HUES48 (cell line): ENCODE measurements at regions not wholly inside any gene's neighbourhood (a gene's known extent, or its start where the extent isn't known, plus 50 kb on each side); places are given as distances from the start of the nearest gene placed in this dataset.
"Not testable (repeated sequence)": the region's sequence is repeated elsewhere in the genome, so short reads cannot be mapped to it uniquely, and the experiment has no call there.

ENCODE experiments used
- H3K27ac ChIP-seq: one replicate; pipeline ENCODE4 v1.7.0; 2013; ENCODE audit warnings: low read depth, low read length, inconsistent platforms
- H3K27me3 ChIP-seq: 2 replicates; pipeline ENCODE4 v1.6.1; 2013; ENCODE audit warnings: mild to moderate bottlenecking, low read length; ENCODE audit not compliant: control insufficient read depth, insufficient read depth
- H3K36me3 ChIP-seq: 2 replicates; pipeline ENCODE4 v1.6.1; 2013; ENCODE audit warnings: low read length; ENCODE audit not compliant: control insufficient read depth, insufficient read depth
- H3K4me1 ChIP-seq: 2 replicates; pipeline ENCODE4 v1.6.1; 2013; ENCODE audit warnings: mild to moderate bottlenecking, low read length; ENCODE audit not compliant: control insufficient read depth, insufficient read depth
- H3K4me3 ChIP-seq: 2 replicates; pipeline ENCODE4 v1.5.1; 2013; ENCODE audit warnings: mild to moderate bottlenecking, low read depth, low read length
- H3K9ac ChIP-seq: 2 replicates; pipeline ENCODE4 v1.6.1; 2013; ENCODE audit warnings: mild to moderate bottlenecking, low read depth, low read length, moderate library complexity
- H3K9me3 ChIP-seq: 2 replicates; pipeline ENCODE4 v1.6.1; 2013; ENCODE audit warnings: low read length; ENCODE audit not compliant: control insufficient read depth, insufficient read depth

DNA sequence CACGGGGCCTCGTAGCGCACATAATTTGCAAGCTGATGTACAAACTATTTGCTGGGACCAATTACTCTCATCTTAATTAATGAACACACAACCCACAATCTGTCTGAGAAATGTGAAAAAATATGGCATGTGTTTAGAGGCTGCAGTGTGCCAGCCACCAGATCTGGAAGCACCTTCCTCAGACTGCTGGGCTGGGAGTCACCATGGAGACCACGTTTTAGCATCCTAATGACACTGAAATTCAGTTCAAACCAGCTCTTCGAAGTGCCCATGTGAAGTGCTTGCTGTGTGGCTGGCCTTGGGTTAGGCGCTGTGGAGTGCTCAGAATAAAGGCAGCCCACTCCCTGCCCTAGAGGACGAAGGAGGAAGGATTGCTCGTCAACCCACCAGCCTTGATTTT lies 482.4 kb downstream of the OMA1 start:
- Histone ChIP-seq H3K9ac (no peak overlapping the region), H3K27ac (no peak overlapping the region), H3K4me3 (no peak overlapping the region), H3K9me3 (no peaks in the 10 kb centered on the region), H3K4me1 (peaks cover 12% of the 10 kb centered on the region; the same call in 1 of the 2 replicates), H3K27me3 (no peaks in the 10 kb centered on the region), H3K36me3 (no peaks in the 10 kb centered on the region)

DNA sequence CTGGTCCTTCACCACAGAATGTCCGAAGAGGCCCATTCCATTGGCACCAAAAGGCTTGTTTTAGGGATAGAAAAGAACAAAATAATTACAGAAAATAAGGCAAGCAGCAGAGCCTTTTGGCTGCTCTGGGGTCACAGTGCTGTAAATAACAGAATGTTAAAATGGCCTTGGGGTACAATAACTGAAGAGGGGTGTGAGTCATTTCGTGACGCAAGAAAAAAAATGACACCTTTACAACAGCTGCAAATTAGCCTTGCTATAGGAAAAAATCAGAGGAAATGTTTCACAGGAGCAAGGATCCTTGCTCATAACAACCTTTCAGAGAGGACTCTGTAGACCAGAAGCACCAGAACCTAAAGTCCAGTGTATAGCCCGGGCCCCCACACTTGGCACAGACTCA lies 483.4 kb downstream of the OMA1 start:
- Histone ChIP-seq H3K4me1 (peaks cover 12% of the 10 kb centered on the region; the same call in 1 of the 2 replicates), H3K9ac (no peak overlapping the region), H3K27me3 (no peaks in the 10 kb centered on the region), H3K9me3 (no peaks in the 10 kb centered on the region), H3K4me3 (no peak overlapping the region), H3K27ac (no peak overlapping the region), H3K36me3 (no peaks in the 10 kb centered on the region)

DNA sequence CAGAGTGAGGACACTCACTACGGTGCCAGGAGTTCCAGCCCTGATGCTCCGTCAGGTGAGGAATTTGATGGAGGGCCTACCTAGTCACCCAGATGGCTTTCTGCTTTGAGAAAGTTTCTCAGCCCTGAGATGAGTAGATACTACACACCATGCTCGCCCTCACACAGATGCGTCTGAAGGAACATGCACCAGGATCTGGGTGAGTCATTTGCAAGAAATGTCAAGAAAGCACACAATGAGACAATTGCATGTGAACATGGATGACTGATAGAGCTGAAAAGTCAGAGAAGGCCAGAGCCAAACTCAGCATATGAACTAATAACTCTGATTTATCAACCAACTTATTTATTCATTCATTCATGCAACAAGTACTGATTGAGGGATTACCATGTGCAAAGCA lies 483.9 kb downstream of the OMA1 start:
- Histone ChIP-seq H3K9me3 (no peaks in the 10 kb centered on the region), H3K27me3 (no peaks in the 10 kb centered on the region), H3K4me1 (peaks cover 12% of the 10 kb centered on the region; the same call in 1 of the 2 replicates)

DNA sequence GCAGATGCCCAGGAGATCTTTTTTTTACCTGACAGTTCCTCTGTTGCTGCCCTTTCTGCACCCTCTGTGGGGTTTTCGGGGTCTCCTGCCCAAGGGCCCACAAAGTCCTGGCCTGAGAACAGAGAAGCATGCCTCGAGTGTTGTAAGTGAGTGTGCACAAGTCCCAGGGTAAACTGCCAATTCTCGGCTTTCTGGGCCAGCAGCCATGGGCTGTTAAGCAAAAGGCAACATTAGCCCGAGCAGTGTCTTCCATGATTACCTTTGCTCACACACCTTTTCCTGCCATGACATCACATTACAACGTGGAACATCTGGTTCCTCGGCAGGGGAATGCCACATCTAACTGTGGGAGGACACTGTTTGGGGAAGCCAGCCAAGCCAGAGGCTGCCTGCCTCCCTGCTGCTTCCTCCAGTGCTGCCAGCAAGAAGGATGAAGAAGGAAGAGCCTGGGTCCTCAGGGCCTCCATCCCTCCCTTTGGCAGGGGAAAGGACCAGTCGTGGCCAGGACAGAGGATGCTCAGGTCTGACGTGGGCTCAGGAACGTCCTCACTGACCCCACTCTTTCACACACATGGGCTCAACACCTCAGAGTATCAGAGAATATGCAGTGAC lies 485.9 kb downstream of the OMA1 start:
- Histone ChIP-seq H3K27ac (no peak overlapping the region), H3K27me3 (no peaks in the 10 kb centered on the region), H3K9me3 (no peaks in the 10 kb centered on the region), H3K9ac (no peak overlapping the region), H3K4me3 (no peak overlapping the region), H3K36me3 (no peaks in the 10 kb centered on the region), H3K4me1 (0 out of 2 replicates have a peak, but pooled peaks cover 4% of the 10 kb centered on the region)

More for the DNA sequence above, 483.9 kb downstream of the OMA1 start:
- Histone ChIP-seq H3K9ac (no peak overlapping the region), H3K27ac (no peak overlapping the region), H3K36me3 (no peaks in the 10 kb centered on the region), H3K4me3 (no peak overlapping the region)

DNA sequence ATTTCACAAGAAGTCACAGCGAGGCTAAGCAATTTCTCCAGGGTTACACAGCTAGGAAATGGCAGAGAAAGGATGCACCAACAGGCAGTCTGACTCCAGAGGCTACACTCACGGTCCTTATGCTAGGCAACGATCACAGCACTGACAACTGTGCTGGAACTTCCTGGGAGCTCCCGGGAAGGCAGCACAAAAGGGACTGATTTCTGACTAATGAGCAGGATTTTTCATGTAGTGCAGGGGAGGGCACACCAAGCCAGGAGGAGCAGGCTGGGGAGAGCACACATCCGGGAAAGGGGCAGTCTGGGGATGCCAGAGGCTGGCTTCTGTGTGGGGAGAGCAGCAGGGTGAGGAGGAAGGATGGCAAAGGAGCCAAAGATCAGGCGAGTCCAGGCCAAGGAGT lies 486.7 kb downstream of the OMA1 start:
- no peaks in the 10 kb centered on the region for H3K9me3 ChIP-seq
- H3K27me3 ChIP-seq, result no peaks in the 10 kb centered on the region
- H3K27ac ChIP-seq, result no peak overlapping the region
- no peaks in the 10 kb centered on the region for H3K36me3 ChIP-seq
- no peak overlapping the region for H3K9ac ChIP-seq
- no peak overlapping the region for H3K4me3 ChIP-seq
- 0 out of 2 replicates have a peak, but pooled peaks cover 4% of the 10 kb centered on the region for H3K4me1 ChIP-seq

DNA sequence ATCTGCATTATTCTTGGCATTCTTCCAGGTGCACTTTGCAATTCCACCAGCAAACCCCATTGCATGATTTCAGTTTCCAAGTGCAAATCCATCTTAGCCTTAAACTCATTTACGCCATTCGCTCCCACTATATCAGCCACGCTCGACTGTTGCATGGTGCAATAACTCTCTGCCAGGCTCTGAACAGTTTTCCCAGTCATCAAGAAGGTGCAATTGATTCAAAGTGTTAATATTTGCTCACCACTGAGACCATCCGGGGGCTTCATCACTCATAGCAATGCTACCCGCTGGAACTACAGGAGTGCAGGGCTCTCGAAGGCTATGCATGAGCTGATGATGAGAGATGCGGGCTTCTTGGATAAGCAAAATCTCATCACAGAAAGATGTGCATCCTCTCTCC lies 488.2 kb downstream of the OMA1 start:
- Histone ChIP-seq H3K27me3 (no peaks in the 10 kb centered on the region), H3K27ac (no peak overlapping the region), H3K9ac (no peak overlapping the region), H3K4me1 (0 out of 2 replicates have a peak, but pooled peaks cover 4% of the 10 kb centered on the region), H3K4me3 (no peak overlapping the region), H3K9me3 (no peaks in the 10 kb centered on the region), H3K36me3 (no peaks in the 10 kb centered on the region)

DNA sequence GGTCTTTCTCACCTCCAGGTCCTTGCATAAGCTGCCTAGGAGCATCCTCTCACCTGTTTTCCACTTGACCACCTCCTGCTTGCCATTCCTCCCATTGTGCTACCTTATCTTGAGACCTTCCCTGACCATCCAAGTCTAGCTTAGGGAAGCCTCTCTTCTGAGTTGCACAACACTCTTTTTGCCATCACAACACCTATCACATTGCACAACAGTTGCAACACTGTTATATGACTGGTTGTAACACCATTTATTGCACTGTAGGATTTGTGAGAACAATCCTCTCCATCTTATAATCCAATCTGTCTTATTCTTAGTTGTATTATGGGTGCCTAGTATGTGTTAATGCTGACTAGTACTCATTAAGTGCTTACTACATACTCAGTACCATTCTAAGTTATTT lies 488.7 kb downstream of the OMA1 start:
- Histone ChIP-seq H3K4me3 (no peak overlapping the region), H3K9me3 (no peaks in the 10 kb centered on the region), H3K27me3 (no peaks in the 10 kb centered on the region), H3K4me1 (0 out of 2 replicates have a peak, but pooled peaks cover 4% of the 10 kb centered on the region), H3K27ac (no peak overlapping the region), H3K9ac (no peak overlapping the region), H3K36me3 (no peaks in the 10 kb centered on the region)

DNA sequence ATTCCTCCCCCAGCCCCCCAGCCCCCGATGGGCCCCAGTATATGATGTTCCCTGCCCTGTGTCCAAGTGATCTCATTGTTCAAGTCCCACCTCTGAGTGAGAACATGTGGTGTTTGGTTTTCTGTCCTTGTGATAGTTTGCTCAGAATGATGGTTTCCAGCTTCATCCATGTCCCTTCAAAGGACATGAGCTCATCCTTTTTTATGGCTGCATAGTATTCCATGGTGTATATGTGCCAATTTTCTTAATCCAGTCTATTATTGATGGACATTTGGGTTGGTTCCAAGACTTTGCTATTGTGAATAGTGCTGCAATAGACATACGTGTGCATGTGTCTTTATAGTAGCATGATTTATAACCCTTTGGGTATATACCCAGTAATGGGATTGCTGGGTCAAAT lies 495.3 kb downstream of the OMA1 start:
- not testable (repeated sequence) for H3K4me3 ChIP-seq, H3K4me1 ChIP-seq

DNA sequence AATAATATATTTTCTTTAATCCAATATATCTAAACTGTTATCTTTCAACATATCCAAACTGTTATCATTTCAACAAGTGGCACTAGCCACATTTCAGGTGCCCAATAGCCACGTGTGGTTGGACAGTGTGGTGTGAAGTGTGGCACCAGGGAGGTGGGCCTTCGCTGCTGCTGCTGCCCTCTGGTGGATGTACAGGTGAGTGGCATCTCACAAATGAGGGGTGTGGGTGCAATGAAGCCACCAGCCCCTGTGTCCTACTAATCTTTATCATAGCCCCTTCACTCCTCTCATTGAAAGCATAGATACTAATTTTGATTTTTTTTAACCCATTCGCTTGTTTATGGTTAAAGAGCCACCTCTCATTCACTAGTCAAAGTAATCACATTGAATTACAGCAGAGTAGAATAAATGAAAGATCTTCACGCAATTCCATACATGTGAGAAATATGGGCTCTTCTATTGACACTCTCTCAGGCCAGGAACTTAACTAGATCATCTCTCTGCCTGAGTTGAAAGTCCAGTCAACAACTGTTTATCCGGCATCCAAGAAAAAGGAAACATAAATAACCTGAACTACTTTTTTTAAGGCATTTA lies 499.2 kb downstream of the OMA1 start:
- Histone ChIP-seq H3K4me1 (peaks cover 7% of the 10 kb centered on the region; the same call in 1 of the 2 replicates), H3K27me3 (no peaks in the 10 kb centered on the region), H3K4me3 (no peak overlapping the region), H3K36me3 (no peaks in the 10 kb centered on the region), H3K27ac (no peak overlapping the region), H3K9ac (no peak overlapping the region), H3K9me3 (no peaks in the 10 kb centered on the region)

More for the DNA sequence above, 495.3 kb downstream of the OMA1 start:
- H3K27ac ChIP-seq, H3K36me3 ChIP-seq, H3K9me3 ChIP-seq, H3K27me3 ChIP-seq, H3K9ac ChIP-seq: not testable (repeated sequence)

DNA sequence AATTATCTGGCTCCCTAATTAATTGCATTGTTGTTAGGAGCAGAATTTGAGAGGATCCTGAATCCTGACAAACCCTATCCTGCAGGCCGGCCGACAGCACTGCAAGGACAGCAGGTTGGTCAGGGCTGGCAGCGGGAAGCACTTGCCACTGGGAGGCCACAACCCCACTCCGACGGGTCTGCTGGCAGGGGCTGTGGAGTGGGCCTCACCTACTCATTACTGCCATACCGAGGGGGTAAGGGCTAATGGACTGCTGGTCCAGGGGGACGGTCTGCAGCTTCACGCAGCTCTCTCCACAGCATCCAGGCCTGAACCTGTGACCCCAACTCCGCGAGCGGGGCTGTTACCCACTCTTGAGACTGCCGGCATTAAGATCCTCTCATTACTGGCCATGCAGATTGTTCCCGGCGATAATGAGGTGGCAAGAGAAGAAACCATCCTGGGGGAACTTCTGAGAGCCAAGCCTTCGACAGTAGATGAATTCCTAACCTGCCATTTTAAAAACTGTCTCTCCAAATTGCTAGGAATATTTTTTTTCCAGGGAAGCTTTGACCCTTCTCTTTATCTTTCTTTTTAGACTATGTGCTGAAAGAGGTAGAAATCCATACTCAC lies 501.3 kb downstream of the OMA1 start:
- Histone ChIP-seq H3K9ac (no peak overlapping the region), H3K4me3 (no peak overlapping the region), H3K36me3 (no peaks in the 10 kb centered on the region), H3K9me3 (no peaks in the 10 kb centered on the region), H3K27ac (no peak overlapping the region), H3K4me1 (peaks cover 7% of the 10 kb centered on the region; the same call in 1 of the 2 replicates), H3K27me3 (no peaks in the 10 kb centered on the region)

DNA sequence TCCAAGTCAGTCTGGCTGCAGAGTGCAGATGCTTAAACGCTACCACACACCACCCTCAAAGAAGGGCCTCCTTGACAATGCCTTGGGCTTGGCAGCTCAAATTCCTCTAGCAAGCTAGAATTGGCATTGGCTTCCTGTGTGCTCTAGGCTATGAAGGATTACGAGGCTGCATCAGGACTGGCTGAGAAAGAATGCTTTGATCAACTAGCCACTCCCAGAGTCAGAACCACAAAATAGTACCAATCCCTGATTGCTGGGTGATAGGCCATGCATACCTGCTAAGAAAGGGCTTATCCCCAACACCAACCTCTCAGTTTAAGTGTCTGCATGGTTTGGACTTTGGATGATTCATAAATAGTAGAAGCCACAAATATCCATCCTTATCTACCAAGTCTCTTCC lies 504.9 kb downstream of the OMA1 start:
- H3K27ac ChIP-seq, result no peak overlapping the region
- H3K27me3 ChIP-seq, result no peaks in the 10 kb centered on the region
- no peak overlapping the region for H3K9ac ChIP-seq
- no peak overlapping the region for H3K4me3 ChIP-seq
- H3K4me1 ChIP-seq, result peaks cover 12% of the 10 kb centered on the region
- no peaks in the 10 kb centered on the region for H3K36me3 ChIP-seq
- no peaks in the 10 kb centered on the region for H3K9me3 ChIP-seq
